Activated CD8-positive, alpha-beta T cell treated with anti-CD3 and anti-CD28 coated beads for 36 hours (primary cell): ENCODE measurements at regions not wholly inside any gene's neighbourhood (a gene's known extent, or its start where the extent isn't known, plus 50 kb on each side); places are given as distances from the start of the nearest gene placed in this dataset.

Experiments
- ATAC-seq: fragments of 200-7000 bp; cut with Tn5 transposase; one replicate; pipeline ENCODE4 v1.10.0; 2021; ENCODE audit warnings: mild to moderate bottlenecking, moderate library complexity
- CTCF ChIA-PET: fragments of 350-600 bp; sonication (Branson Sonifier 250); formaldehyde crosslinking; loops from one replicate; lab custom pipeline; 2021; ENCODE audit warnings: antibody characterized with exemption; lab: Charles Lee
- POLR2A ChIA-PET: fragments of 350-600 bp; sonication (Branson Sonifier 250); formaldehyde crosslinking; loops from one replicate; lab custom pipeline; 2021; ENCODE audit warnings: antibody characterized with exemption; lab: Charles Lee
- DNase-seq: peaks from one replicate; pipeline ENCODE4 v3.0.0-alpha.2; 2020
- H3K27ac Mint-ChIP-seq: one replicate; pipeline ENCODE4 v1.8.0; 2021; ENCODE audit warnings: mild to moderate bottlenecking, mixed read lengths
- H3K27me3 Mint-ChIP-seq: one replicate; pipeline ENCODE4 v1.8.0; 2021; ENCODE audit warnings: mixed read lengths
- H3K36me3 Mint-ChIP-seq: one replicate; pipeline ENCODE4 v1.8.0; 2021; ENCODE audit warnings: low read depth, mixed read lengths
- H3K4me1 Mint-ChIP-seq: one replicate; pipeline ENCODE4 v1.8.0; 2021; ENCODE audit warnings: low read depth, mixed read lengths
- H3K4me3 Mint-ChIP-seq: one replicate; pipeline ENCODE4 v1.8.0; 2021; ENCODE audit warnings: mild to moderate bottlenecking, moderate library complexity, mixed read lengths
- H3K9me3 Mint-ChIP-seq: one replicate; pipeline ENCODE4 v1.8.0; 2021; ENCODE audit warnings: mixed read lengths
- intact Hi-C: fragments of 100-400 bp; cut with micrococcal nuclease; formaldehyde crosslinking; loops from one replicate; pipeline ENCODE4 v1.10.0; 2022
- TF ChIP-seq, protein P1 (sequence below): fragments of 200-600 bp; IDR thresholded peaks from one replicate; pipeline ENCODE4 v1.8.0; 2022; ENCODE audit warnings: antibody characterized with exemption, mild to moderate bottlenecking

DNA sequence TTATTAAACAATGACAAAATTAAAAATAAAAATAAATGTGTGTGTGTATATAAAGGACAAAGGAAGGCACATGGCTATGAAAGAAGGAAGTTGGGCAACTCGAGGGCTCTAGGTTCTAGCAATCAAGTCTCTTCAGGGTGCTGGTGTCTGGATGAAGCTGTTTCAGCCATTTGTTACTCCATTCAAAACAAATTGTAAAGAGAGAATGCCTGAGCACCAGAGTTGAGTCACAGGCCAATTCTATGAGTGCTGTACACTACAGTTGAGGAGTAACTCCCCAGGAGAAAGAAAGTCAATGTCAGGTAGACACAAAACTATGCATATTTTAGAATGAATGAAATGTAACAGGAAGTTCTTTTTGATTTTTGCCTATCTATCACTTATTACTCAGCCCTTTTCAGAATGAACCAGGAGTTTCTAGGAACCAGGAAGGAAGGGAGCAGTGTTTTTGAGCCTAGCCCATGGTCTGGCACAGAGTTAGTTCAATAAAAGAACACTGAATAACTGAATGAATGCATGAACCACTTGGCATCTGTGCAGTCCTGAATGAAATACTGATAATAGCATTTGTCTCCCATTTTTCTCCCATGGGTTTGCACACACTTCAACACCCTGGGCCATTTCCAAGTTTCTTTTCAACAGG is 151.7 kb upstream of the CPEB2 start:
- H3K27me3 Mint-ChIP-seq, result peaks cover 20% of the 10 kb centered on the region
- ATAC-seq, result no peak
- H3K9me3 Mint-ChIP-seq, result peaks cover 7% of the 10 kb centered on the region
- intact Hi-C loops, result no loop called here
- peaks cover 12% of the 10 kb centered on the region for H3K4me1 Mint-ChIP-seq
- TF ChIP-seq, protein P1, sequence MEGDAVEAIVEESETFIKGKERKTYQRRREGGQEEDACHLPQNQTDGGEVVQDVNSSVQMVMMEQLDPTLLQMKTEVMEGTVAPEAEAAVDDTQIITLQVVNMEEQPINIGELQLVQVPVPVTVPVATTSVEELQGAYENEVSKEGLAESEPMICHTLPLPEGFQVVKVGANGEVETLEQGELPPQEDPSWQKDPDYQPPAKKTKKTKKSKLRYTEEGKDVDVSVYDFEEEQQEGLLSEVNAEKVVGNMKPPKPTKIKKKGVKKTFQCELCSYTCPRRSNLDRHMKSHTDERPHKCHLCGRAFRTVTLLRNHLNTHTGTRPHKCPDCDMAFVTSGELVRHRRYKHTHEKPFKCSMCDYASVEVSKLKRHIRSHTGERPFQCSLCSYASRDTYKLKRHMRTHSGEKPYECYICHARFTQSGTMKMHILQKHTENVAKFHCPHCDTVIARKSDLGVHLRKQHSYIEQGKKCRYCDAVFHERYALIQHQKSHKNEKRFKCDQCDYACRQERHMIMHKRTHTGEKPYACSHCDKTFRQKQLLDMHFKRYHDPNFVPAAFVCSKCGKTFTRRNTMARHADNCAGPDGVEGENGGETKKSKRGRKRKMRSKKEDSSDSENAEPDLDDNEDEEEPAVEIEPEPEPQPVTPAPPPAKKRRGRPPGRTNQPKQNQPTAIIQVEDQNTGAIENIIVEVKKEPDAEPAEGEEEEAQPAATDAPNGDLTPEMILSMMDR, result no peak
- H3K4me3 Mint-ChIP-seq, result no peak overlapping the region
- peaks cover 3% of the 10 kb centered on the region for H3K36me3 Mint-ChIP-seq
- no peak for DNase-seq
- ChIA-PET CTCF (no interaction called here), POLR2A (no interaction called here)
- no peak overlapping the region for H3K27ac Mint-ChIP-seq

DNA sequence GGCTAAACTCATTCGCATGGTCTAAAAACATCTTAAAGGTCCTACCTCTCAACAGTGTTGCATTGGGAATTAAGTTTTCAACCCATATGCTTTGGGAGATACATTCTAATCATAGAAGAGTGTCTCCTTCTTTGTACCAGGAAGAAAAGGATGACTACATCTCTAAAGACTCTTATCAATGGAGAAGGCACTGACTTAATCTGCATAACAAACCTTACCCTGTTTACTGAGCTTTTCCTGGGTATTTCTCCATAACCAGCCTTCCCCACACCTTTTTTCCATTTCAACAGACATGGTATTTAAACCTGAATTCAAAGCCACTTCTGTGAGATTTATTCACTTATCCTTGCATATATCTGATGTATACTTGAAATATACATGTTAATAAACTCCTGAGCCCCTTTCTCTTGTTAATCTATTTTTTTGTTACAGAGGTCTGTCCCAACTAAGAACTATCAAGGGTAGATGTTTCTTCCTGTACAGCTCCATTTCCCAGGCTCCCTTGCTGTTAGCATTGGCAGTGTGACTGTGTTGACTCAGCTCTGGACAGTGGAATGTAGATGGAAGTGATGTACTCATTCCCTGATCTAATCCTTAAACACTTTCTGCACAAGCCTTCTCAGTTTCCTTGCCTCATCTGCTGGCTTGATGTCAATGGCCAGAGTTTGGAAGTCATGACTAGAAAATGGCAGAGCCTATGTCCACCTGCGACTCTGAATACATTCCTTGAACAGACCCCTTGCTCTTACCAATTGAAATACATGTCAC is 148.9 kb upstream of the CPEB2 start:
- no peak overlapping the region for H3K4me3 Mint-ChIP-seq
- H3K27me3 Mint-ChIP-seq, result peaks cover 17% of the 10 kb centered on the region
- no peak overlapping the region for H3K27ac Mint-ChIP-seq
- peaks cover 32% of the 10 kb centered on the region for H3K4me1 Mint-ChIP-seq
- intact Hi-C loops, result no loop called here
- POLR2A ChIA-PET, result no interaction called here
- DNase-seq (no peak), ATAC-seq (no peak)
- peaks cover 3% of the 10 kb centered on the region for H3K36me3 Mint-ChIP-seq
- CTCF ChIA-PET, result no interaction called here
- TF ChIP-seq, protein P1, result no peak
- peaks cover 11% of the 10 kb centered on the region for H3K9me3 Mint-ChIP-seq

DNA sequence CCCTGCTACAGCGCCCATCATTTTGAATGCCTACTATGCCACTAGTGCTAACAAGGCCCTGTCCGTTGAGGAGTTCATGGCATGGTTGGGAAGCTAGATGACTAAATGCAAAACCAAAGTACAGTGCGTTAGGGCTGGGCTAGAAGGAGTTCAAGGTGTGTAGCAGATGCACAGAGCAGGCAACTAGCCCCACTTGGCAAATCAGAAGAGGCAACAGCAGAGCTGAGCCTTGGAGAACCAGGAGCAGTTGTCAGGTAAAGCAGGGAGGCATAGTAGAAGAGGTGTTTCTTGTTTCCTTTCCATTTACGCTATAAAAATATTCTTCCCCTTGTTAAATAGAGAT is 146.6 kb upstream of the CPEB2 start:
- Mint-ChIP-seq H3K9me3 (peaks cover 11% of the 10 kb centered on the region), H3K27ac (peak overlapping the region; percentile 86), H3K36me3 (peaks cover 3% of the 10 kb centered on the region), H3K27me3 (peaks cover 22% of the 10 kb centered on the region), H3K4me3 (no peak overlapping the region), H3K4me1 (peaks cover 28% of the 10 kb centered on the region)
- intact Hi-C loops, result loop anchor here (5.0 kb wide), 2 partner anchors 67 to 147 kb away; partner anchors contain the start of gene CPEB2
- ATAC-seq (no peak), DNase-seq (no peak)
- ChIA-PET CTCF (interaction anchor here (0.6 to 0.8 kb wide), 2 partner anchors 10 to 172 kb away, joined by 3 read pairs; no protein-coding TSS in a partner anchor), POLR2A (interaction anchor here (1.3 kb wide), 1 partner anchor 8 kb away, joined by 3 read pairs; no protein-coding TSS in a partner anchor)
- TF ChIP-seq, protein P1, result no peak

DNA sequence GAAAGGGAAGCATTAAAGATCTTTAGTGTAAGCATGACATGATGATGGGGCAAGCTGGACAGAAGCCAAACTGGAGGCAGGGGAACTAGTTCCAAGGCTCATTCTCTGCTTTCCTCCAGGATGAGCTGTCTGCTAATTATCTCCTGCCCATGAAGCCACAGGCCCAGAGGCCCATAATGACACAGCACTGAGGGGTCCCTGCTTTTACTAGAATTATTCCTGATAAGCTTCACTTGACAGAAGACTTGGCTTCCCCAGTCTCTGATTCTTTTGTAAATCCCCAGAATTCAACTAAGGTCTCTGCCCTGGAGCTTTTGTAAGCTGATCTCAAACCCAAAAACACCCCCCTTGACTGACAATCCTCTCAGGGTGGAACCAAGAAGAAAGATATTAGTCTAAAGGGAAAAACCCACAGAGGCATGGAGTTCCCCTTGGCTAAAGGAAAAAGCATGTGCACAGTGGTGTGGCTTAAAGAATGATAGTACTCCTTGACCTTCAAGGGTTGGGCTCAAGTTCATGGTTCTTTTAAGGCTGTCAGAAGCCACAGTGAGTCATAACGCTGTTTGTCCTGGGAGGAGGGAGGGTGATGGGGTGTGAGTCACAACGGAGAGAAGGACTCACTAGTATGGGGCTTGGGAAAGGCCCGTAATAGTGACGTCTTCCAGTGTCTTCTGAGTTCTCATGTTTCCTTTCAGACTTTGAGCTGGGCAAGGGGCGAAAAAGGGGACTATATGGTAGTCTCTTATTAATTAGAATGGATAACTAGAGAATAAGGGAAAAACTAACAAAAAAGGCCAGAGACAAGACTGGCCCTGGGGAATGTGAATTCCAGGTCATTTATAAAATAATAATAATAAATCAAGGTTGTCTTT is 146.0 kb upstream of the CPEB2 start:
- ATAC-seq (peak; percentile 94), DNase-seq (peak; percentile 87)
- CTCF ChIA-PET, result interaction anchor here (0.8 kb wide), 2 partner anchors 11 to 796 kb away, joined by 3 read pairs; no protein-coding TSS in a partner anchor
- POLR2A ChIA-PET, result interaction anchor here (0.6 to 1.3 kb wide), 2 partner anchors 8 to 62 kb away, joined by 3 to 4 read pairs; no protein-coding TSS in a partner anchor
- peaks cover 26% of the 10 kb centered on the region for H3K4me1 Mint-ChIP-seq
- TF ChIP-seq, protein P1, result no peak
- peaks cover 22% of the 10 kb centered on the region for H3K27me3 Mint-ChIP-seq
- H3K4me3 Mint-ChIP-seq, result no peak overlapping the region
- H3K9me3 Mint-ChIP-seq, result peaks cover 11% of the 10 kb centered on the region
- H3K36me3 Mint-ChIP-seq, result peaks cover 3% of the 10 kb centered on the region
- intact Hi-C loops, result loop anchor here (5.0 kb wide), 2 partner anchors 66 to 146 kb away; partner anchors contain the start of gene CPEB2
- H3K27ac Mint-ChIP-seq, result peak overlapping the region; percentile 86
